ENCODE measurements at regions not wholly inside any gene's neighbourhood (a gene's known extent, or its start where the extent isn't known, plus 50 kb on each side); places are given as distances from the start of the nearest gene placed in this dataset.

DNA sequence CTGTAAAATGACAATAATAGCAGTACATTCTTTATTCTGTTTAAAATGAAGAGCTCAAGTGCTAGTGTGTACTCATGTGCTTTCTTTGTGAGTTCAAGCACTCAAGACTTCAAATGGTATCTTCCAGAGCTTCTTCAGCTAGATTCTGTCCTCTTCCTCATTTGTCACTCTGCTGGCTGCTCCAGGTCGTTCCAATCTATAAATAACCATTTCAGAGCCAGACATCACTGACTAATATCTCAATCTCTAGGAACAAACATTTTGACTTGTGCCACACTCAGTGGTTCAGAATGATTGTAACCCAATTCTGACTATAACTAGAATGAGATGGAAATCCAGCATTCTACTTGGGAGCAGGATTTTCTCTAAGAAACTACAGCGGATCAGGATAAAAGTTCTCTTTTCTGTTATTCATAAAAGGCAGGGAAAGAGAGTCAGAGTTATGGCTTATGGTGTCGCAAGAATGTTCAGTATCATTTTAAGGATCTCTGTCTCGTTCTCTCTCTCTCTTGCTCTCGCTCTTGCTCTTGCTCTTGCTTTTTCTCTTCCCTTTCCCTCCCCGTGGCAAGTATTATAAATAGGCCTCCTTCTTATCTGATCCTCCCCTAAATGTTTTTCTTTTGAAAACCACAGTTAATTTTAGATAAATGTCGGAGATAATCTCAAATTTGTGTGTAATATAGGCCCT lies 116.3 kb upstream of the MAF start:
- no peak overlapping the region for H3K27ac ChIP-seq
- TF ChIP-seq, protein P1, sequence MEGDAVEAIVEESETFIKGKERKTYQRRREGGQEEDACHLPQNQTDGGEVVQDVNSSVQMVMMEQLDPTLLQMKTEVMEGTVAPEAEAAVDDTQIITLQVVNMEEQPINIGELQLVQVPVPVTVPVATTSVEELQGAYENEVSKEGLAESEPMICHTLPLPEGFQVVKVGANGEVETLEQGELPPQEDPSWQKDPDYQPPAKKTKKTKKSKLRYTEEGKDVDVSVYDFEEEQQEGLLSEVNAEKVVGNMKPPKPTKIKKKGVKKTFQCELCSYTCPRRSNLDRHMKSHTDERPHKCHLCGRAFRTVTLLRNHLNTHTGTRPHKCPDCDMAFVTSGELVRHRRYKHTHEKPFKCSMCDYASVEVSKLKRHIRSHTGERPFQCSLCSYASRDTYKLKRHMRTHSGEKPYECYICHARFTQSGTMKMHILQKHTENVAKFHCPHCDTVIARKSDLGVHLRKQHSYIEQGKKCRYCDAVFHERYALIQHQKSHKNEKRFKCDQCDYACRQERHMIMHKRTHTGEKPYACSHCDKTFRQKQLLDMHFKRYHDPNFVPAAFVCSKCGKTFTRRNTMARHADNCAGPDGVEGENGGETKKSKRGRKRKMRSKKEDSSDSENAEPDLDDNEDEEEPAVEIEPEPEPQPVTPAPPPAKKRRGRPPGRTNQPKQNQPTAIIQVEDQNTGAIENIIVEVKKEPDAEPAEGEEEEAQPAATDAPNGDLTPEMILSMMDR (conservative IDR thresholded peaks at IDR 0.05) = no peak
- TF ChIP-seq ZFX (IDR thresholded peaks at IDR 0.05) = no peak

GRCh38 chr16:79715061-79715460 lies 114.5 kb upstream of the MAF start:
- TF ChIP-seq ZFX (IDR thresholded peaks at IDR 0.05) = no peak
- TF ChIP-seq, protein P1 (conservative IDR thresholded peaks at IDR 0.05) = no peak
- H3K27ac ChIP-seq = no peak overlapping the region

DNA sequence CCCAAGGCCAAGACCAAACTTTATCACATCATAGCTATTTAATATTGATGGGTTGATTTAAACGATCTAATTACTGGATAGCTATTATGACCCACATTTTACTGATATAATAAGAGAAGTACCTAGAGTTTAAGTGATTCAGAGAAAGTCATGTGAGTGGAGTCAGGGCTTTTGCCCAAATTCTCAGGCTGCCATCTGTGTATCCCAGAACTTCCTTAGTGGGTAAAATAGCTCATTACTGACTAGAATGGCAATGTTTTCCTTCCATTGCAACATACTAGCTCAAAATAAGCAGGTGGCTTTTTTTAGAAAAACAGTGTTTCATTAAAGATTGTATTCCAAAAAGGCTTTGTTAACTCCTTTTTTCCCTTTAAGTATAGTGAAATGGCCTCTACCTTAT lies 113.9 kb upstream of the MAF start:
- no peak overlapping the region for H3K27ac ChIP-seq
- no peak for TF ChIP-seq ZFX (IDR thresholded peaks at IDR 0.05)
- TF ChIP-seq, protein P1 (conservative IDR thresholded peaks at IDR 0.05) = no peak

GRCh38 chr16:79713609-79714309 lies 113.2 kb upstream of the MAF start:
- TF ChIP-seq, protein P1 (conservative IDR thresholded peaks at IDR 0.05) = no peak
- TF ChIP-seq ZFX (IDR thresholded peaks at IDR 0.05) = no peak
- no peak overlapping the region for H3K27ac ChIP-seq

DNA sequence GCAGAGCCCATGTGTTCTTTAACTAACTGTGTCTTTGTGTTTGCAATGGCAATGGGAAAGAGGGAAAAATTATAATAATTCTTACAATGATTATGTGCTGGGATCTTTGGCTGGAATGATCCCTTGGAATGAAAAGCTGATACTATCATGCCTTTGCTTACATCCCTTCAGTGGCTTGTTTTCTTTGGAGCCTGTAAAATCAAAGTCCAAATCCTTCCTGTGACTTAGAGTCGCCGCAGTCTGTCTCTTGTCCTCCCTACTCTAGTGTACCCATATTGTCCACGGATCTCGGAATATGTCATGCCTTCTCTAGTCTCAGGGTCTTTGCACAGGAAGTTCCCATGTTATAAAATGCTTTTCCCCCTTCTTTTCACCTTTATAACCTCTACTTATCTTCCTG lies 111.7 kb upstream of the MAF start:
- TF ChIP-seq, protein P1 (conservative IDR thresholded peaks at IDR 0.05) = no peak
- no peak for TF ChIP-seq ZFX (IDR thresholded peaks at IDR 0.05)
- H3K27ac ChIP-seq = no peak overlapping the region

GRCh38 chr16:79707876-79708275 lies 107.3 kb upstream of the MAF start:
- TF ChIP-seq ZFX (IDR thresholded peaks at IDR 0.05) = no peak
- TF ChIP-seq, protein P1 (conservative IDR thresholded peaks at IDR 0.05) = no peak
- no peak overlapping the region for H3K27ac ChIP-seq

DNA sequence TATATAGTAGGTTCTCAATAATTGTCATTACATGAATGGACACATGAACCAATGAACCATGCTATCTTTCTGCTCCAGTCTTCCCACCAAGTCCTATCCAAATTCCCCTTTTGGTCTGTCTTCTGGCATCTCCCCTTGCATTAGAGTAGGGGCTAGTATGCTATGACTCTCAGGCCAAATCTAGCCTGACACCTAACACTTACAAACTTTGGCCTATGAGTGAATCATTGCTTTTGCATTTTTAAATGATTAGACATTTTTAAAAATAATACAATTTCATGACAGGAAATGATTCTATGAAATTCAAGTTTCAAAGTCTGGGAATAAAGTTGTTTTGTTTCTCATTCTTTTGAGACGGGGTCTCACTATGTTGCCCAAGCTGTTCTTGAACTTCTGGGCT lies 102.5 kb upstream of the MAF start:
- TF ChIP-seq, protein P1 (conservative IDR thresholded peaks at IDR 0.05) = no peak
- TF ChIP-seq ZFX (IDR thresholded peaks at IDR 0.05) = no peak
- no peak overlapping the region for H3K27ac ChIP-seq

Data from C4-2B (cell line).